Ishikawa (cell line): ENCODE measurements at regions not wholly inside any gene's neighbourhood (a gene's known extent, or its start where the extent isn't known, plus 50 kb on each side); places are given as distances from the start of the nearest gene placed in this dataset.

Experiments
- CREB1 ChIP-seq: IDR thresholded peaks from 2 replicates; pipeline ENCODE4 v1.6.1; 2012; ENCODE audit warnings: low read depth
- EGR1 ChIP-seq: IDR thresholded peaks from 2 replicates; pipeline ENCODE4 v1.6.1; 2012
- EP300 ChIP-seq: IDR thresholded peaks from 2 replicates; pipeline ENCODE4 v1.6.1; 2012; ENCODE audit warnings: borderline replicate concordance
- FOXM1 ChIP-seq: IDR thresholded peaks from 2 replicates; pipeline ENCODE4 v1.6.1; 2012; ENCODE audit warnings: low read depth, borderline replicate concordance
- TEAD4 ChIP-seq: IDR thresholded peaks from 2 replicates; pipeline ENCODE4 v1.6.1; 2012
- YY1 ChIP-seq: IDR thresholded peaks from 2 replicates; pipeline ENCODE4 v1.6.1; 2012; ENCODE audit warnings: low read depth
- TF ChIP-seq, protein P1 (sequence below): IDR thresholded peaks from 2 replicates; pipeline ENCODE4 v1.6.1; 2012; ENCODE audit warnings: low read depth, mild to moderate bottlenecking

DNA sequence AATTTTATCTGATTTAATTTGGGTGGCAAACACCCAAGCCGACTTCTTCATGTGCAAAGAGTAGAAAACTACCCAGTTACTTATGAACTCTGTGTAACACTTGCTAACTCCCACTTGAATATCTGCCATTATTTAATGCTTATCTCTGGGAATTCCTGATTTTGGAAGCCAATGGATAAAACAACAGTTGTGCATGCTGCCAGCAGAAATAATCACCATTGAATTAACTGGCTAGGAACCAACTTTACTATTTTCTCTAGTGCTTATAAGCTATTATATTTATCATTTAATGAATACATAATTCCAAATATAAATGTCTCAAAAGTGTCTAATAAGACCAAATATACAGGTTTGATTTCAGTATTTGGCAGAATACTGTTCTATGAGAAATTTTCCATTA is 85.7 kb downstream of the IZUMO3 start:
- TF ChIP-seq YY1 (no peak), EP300 (no peak), CREB1 (no peak), FOXM1 (no peak), TEAD4 (no peak), EGR1 (no peak)
- TF ChIP-seq, protein P1, sequence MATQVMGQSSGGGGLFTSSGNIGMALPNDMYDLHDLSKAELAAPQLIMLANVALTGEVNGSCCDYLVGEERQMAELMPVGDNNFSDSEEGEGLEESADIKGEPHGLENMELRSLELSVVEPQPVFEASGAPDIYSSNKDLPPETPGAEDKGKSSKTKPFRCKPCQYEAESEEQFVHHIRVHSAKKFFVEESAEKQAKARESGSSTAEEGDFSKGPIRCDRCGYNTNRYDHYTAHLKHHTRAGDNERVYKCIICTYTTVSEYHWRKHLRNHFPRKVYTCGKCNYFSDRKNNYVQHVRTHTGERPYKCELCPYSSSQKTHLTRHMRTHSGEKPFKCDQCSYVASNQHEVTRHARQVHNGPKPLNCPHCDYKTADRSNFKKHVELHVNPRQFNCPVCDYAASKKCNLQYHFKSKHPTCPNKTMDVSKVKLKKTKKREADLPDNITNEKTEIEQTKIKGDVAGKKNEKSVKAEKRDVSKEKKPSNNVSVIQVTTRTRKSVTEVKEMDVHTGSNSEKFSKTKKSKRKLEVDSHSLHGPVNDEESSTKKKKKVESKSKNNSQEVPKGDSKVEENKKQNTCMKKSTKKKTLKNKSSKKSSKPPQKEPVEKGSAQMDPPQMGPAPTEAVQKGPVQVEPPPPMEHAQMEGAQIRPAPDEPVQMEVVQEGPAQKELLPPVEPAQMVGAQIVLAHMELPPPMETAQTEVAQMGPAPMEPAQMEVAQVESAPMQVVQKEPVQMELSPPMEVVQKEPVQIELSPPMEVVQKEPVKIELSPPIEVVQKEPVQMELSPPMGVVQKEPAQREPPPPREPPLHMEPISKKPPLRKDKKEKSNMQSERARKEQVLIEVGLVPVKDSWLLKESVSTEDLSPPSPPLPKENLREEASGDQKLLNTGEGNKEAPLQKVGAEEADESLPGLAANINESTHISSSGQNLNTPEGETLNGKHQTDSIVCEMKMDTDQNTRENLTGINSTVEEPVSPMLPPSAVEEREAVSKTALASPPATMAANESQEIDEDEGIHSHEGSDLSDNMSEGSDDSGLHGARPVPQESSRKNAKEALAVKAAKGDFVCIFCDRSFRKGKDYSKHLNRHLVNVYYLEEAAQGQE: no peak
